OCI-LY3 (cell line): ENCODE measurements at regions not wholly inside any gene's neighbourhood (a gene's known extent, or its start where the extent isn't known, plus 50 kb on each side); places are given as distances from the start of the nearest gene placed in this dataset.

Experiments
- EZH2phosphoT487 ChIP-seq: fragments of 200-600 bp; shearing (Covaris generic); IDR thresholded peaks from 2 replicates; pipeline ENCODE4 v1.6.1; 2018; ENCODE audit warnings: antibody characterized with exemption, mixed run types, low read depth
- TF ChIP-seq, protein P1 (sequence below): fragments of 200-600, 300-600 bp; sonication (generic); IDR thresholded peaks from 2 replicates; pipeline ENCODE4 v1.5.1; 2014; ENCODE audit warnings: antibody characterized with exemption, low read length, low read depth

DNA sequence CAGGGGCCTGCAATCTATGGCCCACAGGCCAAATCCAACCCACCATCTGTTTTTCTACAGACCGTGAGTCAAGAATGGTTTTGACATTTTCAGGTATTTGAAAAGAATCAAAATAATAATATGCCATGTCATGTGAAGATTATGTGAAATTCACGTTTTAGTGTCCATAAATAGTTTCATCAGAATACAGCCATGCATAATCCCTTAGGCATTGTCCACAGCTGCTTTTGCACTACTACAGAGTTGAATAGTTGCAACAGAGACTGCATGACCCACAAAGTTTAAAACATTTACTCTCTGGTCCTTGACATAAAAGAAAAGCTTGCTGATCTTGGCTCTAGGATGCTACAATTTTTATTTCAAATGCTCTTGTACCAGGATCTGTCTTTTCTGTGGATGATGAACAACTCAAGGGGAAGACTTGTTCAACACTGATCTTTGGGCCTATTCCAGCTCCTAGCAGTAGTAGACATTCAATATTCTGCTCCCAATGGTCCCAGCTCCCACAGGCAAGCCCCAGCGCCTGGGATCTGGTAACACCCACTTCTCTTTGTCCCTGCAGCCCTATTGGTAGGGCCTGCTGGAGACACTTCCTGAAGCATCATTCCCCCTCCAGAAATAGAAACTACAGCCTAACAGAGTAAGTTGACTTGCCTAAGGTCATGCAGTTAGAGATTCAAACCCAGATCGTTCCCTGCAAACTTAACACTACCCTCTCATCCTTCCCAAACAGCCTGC, 76.9 kb downstream of the MRPL46 start:
- TF ChIP-seq, protein P1, sequence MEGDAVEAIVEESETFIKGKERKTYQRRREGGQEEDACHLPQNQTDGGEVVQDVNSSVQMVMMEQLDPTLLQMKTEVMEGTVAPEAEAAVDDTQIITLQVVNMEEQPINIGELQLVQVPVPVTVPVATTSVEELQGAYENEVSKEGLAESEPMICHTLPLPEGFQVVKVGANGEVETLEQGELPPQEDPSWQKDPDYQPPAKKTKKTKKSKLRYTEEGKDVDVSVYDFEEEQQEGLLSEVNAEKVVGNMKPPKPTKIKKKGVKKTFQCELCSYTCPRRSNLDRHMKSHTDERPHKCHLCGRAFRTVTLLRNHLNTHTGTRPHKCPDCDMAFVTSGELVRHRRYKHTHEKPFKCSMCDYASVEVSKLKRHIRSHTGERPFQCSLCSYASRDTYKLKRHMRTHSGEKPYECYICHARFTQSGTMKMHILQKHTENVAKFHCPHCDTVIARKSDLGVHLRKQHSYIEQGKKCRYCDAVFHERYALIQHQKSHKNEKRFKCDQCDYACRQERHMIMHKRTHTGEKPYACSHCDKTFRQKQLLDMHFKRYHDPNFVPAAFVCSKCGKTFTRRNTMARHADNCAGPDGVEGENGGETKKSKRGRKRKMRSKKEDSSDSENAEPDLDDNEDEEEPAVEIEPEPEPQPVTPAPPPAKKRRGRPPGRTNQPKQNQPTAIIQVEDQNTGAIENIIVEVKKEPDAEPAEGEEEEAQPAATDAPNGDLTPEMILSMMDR = no peak
- TF ChIP-seq EZH2phosphoT487 = no peak
